HepG2 (cell line): ENCODE measurements at regions not wholly inside any gene's neighbourhood (a gene's known extent, or its start where the extent isn't known, plus 50 kb on each side); places are given as distances from the start of the nearest gene placed in this dataset.

ENCODE experiments used
- ATAC-seq: fragments of 200-7000 bp; cut with Tn5 transposase; 3 replicates; pipeline ENCODE4 v1.9.1; 2020; ENCODE audit warnings: mild to moderate bottlenecking, moderate library complexity
- BruUV-seq: library from RNA; stranded (reverse); fragments of 400-500 nt; replicated peaks from 2 replicates; lab custom pipeline; 2021; lab: Mats Ljungman, UMichigan
- CTCF ChIA-PET: fragments of 300-600 bp; formaldehyde crosslinking; extraction: SDS; loops from one replicate; lab custom pipeline; 2021; ENCODE audit warnings: low total read pairs, inconsistent platforms, low intra/inter-chr PET ratio; lab: Yijun Ruan, JAX
- POLR2A ChIA-PET: fragments of 350-600 bp; sonication (Branson Sonifier 250); formaldehyde crosslinking; loops from one replicate; lab custom pipeline; 2020; ENCODE audit warnings: antibody characterized with exemption, inconsistent platforms; lab: Yijun Ruan, JAX
- DNase-seq: peaks from one replicate; pipeline ENCODE4 v3.0.0-alpha.2; 2015; ENCODE audit warnings: low spot score
- FAIRE-seq: peaks from 3 replicates; lab custom pipeline; 2011; peaks lifted over from hg19 to GRCh38; lab: Jason Lieb, UNC
- H2AFZ ChIP-seq: one replicate; pipeline ENCODE4 v1.6.1; 2011; ENCODE audit warnings: low read length, inconsistent platforms
- H3K27ac ChIP-seq: fragments of 300-600 bp; 3 replicates; pipeline ENCODE4 v1.8.0; 2011; ENCODE audit warnings: mixed run types, mild to moderate bottlenecking, mixed read lengths, low read length, inconsistent platforms; ENCODE audit not compliant: insufficient read depth; ENCODE audit errors: extremely low read length
- H3K27me3 ChIP-seq, 2 experiments: fragments of 200-600 bp in 1 of 2; 2 replicates in 1 of 2; 3 replicates in 1 of 2; pipeline versions ENCODE4 v1.6.0 to v1.8.0; 2011; ENCODE audit warnings: low read length in 2 of 2, mild to moderate bottlenecking in 2 of 2, moderate library complexity in 2 of 2, inconsistent platforms in 1 of 2; ENCODE audit not compliant: insufficient read depth in 2 of 2, control insufficient read depth in 1 of 2
- H3K36me3 ChIP-seq, 2 experiments: fragments of 200-600 bp in 1 of 2; replicated peaks in 1 of 2; 2 replicates in 1 of 2; 3 replicates in 1 of 2; pipeline versions ENCODE4 v1.5.1 to v1.8.0; 2011; ENCODE audit warnings: low read length in 2 of 2, inconsistent platforms in 1 of 2; ENCODE audit not compliant: insufficient read depth in 2 of 2, control insufficient read depth in 1 of 2
- H3K4me1 ChIP-seq: 2 replicates; pipeline ENCODE4 v1.5.1; 2012; ENCODE audit warnings: low read length, inconsistent platforms; ENCODE audit not compliant: insufficient read depth
- H3K4me2 ChIP-seq: 2 replicates; pipeline ENCODE4 v1.6.0; 2011; ENCODE audit warnings: low read depth, low read length, inconsistent platforms
- H3K4me3 ChIP-seq, 3 experiments: fragments of 200-600 bp in 1 of 3; sonication (generic), shearing (Covaris generic) in 1 of 3; replicated peaks in 1 of 3; 2 replicates each; pipeline ENCODE4 v1.5.1; 2011 to 2016; ENCODE audit warnings: low read length in 3 of 3, inconsistent platforms in 2 of 3, low read depth in 2 of 3, mild to moderate bottlenecking in 2 of 3, control low read depth in 1 of 3, mixed read lengths in 1 of 3; ENCODE audit not compliant: insufficient read depth in 1 of 3
- H3K79me2 ChIP-seq: one replicate; pipeline ENCODE4 v1.6.1; 2011; ENCODE audit warnings: low read length, inconsistent platforms; ENCODE audit not compliant: insufficient read depth
- H3K9ac ChIP-seq: 2 replicates; pipeline ENCODE4 v1.6.0; 2011; ENCODE audit warnings: mild to moderate bottlenecking, low read depth, low read length, inconsistent platforms; ENCODE audit not compliant: insufficient read depth
- H3K9me3 ChIP-seq: 2 replicates; pipeline ENCODE4 v1.5.1; 2012; ENCODE audit warnings: mild to moderate bottlenecking, low read length
- H4K20me1 ChIP-seq: 2 replicates; pipeline ENCODE4 v1.6.0; 2011; ENCODE audit warnings: inconsistent platforms, mild to moderate bottlenecking, low read length, moderate library complexity; ENCODE audit not compliant: insufficient read depth
- ARNTL ChIP-seq: sonication (generic); formaldehyde crosslinking; IDR thresholded peaks from 2 replicates; pipeline ENCODE4 v1.4.0; 2020; ENCODE audit warnings: mild to moderate bottlenecking, missing genetic modification reagents
- HNF1B ChIP-seq: sonication (generic); formaldehyde crosslinking; IDR thresholded peaks from 2 replicates; pipeline ENCODE4 v1.5.1; 2020; ENCODE audit warnings: mild to moderate bottlenecking, moderate library complexity, missing genetic modification reagents
- LCORL ChIP-seq, 2 experiments: fragments of 450-650 bp in 1 of 2; sonication (generic) in 1 of 2; formaldehyde crosslinking in 1 of 2; IDR thresholded peaks; 2 replicates each; pipeline versions ENCODE4 v1.5.0 to v1.6.1; 2017 to 2020; ENCODE audit warnings: antibody characterized with exemption in 1 of 2, missing genetic modification reagents in 1 of 2
- NCOA5 ChIP-seq: sonication (generic); formaldehyde crosslinking; IDR thresholded peaks from 2 replicates; pipeline ENCODE4 v1.4.0; 2020; ENCODE audit warnings: missing genetic modification reagents
- RBM22 ChIP-seq: fragments of 200-400 bp; formaldehyde crosslinking; optimal IDR thresholded peaks from 2 replicates; pipeline ENCODE3; 2017; ENCODE audit warnings: mild to moderate bottlenecking, low read length, moderate library complexity
- RXRA ChIP-seq: sonication (generic); formaldehyde crosslinking; IDR thresholded peaks from 2 replicates; pipeline ENCODE4 v1.5.1; 2020; ENCODE audit warnings: missing genetic modification reagents
- SNAPC2 ChIP-seq: sonication (generic); formaldehyde crosslinking; IDR thresholded peaks from 2 replicates; pipeline ENCODE4 v1.8.1; 2022; ENCODE audit warnings: mild to moderate bottlenecking, missing genetic modification reagents
- TEAD3 ChIP-seq: optimal IDR thresholded peaks from 2 replicates; pipeline ENCODE3; 2016; ENCODE audit warnings: borderline replicate concordance
- ZBTB7B ChIP-seq: sonication (generic); formaldehyde crosslinking; IDR thresholded peaks from 2 replicates; pipeline ENCODE4 v1.4.0; 2020; ENCODE audit warnings: missing genetic modification reagents
- WGBS: methylation state at CpG from one replicate; pipeline ENCODE4 v1.1.6; 2017; ENCODE audit warnings: low lambda C conversion rate; 5-methylcytosine and 5-hydroxymethylcytosine counted together
- in situ Hi-C: cut with HindIII; loops from 2 replicates; pipeline ENCODE4 v1.10.0; 2017; ENCODE audit warnings: low pct_unique_long_range_greater_than_20kb; ENCODE audit not compliant: extremely low pct_ligation_motif_present
- intact Hi-C: fragments of 100-400 bp; cut with micrococcal nuclease; formaldehyde crosslinking; loops from one replicate; pipeline ENCODE4 v1.10.0; 2022; ENCODE audit not compliant: unreplicated experiment
- TF ChIP-seq, protein P1 (sequence below): sonication (generic); formaldehyde crosslinking; IDR thresholded peaks from 2 replicates; pipeline ENCODE4 v1.4.0; 2020; ENCODE audit warnings: missing genetic modification reagents

- no peak for TF ChIP-seq HNF1B (CRISPR knock-in tag)
- TF ChIP-seq ZBTB7B (CRISPR knock-in tag): no peak
Measured at GRCh38 chr16:72649254-72649944, 398.5 kb downstream of the ZFHX3 start (continued).

DNA sequence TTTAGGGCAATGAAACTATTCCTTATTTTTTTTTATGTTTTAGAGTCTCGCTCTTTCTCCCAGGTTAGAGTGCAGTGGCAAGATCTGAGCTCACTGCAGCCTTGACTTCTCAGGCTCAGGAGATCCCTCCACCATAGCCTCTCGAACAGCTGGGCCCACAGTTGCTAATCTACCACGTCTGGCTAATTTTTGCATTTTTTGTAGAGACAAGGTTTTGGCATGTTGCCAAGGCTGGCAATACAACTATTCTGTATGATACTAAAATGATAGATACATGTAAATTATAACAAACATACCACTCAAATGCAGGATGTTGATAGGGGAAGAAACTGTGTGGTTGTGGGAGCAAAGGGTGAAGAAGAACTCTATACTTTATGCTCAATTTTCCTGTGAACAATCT, 401.3 kb downstream of the ZFHX3 start:
- no peaks in the 10 kb centered on the region for H4K20me1 ChIP-seq
- POLR2A ChIA-PET: no interaction called here
- no peak overlapping the region for H3K4me2 ChIP-seq
- H3K36me3 ChIP-seq: no peaks in the 10 kb centered on the region
- in situ Hi-C loops: no loop called here
- H3K27me3 ChIP-seq: no peaks in the 10 kb centered on the region
- BruUV-seq: no TSS peak
- 99% methylated on average over 3 of the region's 3 CpGs for WGBS
- DNase-seq (no peak), ATAC-seq (no peak), FAIRE-seq (no peak)
- H3K79me2 ChIP-seq: no peaks in the 10 kb centered on the region
- no peak overlapping the region for H3K4me3 ChIP-seq
- H3K4me1 ChIP-seq: no peaks in the 10 kb centered on the region
- CTCF ChIA-PET: no interaction called here
- no peak for TF ChIP-seq RBM22
- TF ChIP-seq TEAD3 (CRISPR knock-in tag): no peak
- no peak for TF ChIP-seq SNAPC2 (CRISPR knock-in tag)
- no peak for TF ChIP-seq NCOA5 (CRISPR knock-in tag)
- TF ChIP-seq LCORL (IDR thresholded peaks at IDR 0.05): peak; percentile 96
- TF ChIP-seq LCORL (CRISPR knock-in tag; IDR thresholded peaks at IDR 0.05): no peak
- TF ChIP-seq, protein P1, sequence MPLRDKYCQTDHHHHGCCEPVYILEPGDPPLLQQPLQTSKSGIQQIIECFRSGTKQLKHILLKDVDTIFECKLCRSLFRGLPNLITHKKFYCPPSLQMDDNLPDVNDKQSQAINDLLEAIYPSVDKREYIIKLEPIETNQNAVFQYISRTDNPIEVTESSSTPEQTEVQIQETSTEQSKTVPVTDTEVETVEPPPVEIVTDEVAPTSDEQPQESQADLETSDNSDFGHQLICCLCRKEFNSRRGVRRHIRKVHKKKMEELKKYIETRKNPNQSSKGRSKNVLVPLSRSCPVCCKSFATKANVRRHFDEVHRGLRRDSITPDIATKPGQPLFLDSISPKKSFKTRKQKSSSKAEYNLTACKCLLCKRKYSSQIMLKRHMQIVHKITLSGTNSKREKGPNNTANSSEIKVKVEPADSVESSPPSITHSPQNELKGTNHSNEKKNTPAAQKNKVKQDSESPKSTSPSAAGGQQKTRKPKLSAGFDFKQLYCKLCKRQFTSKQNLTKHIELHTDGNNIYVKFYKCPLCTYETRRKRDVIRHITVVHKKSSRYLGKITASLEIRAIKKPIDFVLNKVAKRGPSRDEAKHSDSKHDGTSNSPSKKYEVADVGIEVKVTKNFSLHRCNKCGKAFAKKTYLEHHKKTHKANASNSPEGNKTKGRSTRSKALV (CRISPR knock-in tag): no peak
- no peak for TF ChIP-seq RXRA
- TF ChIP-seq ARNTL: no peak
- H3K9ac ChIP-seq: no peak overlapping the region
- intact Hi-C loops: no loop called here
- H3K9me3 ChIP-seq: no peaks in the 10 kb centered on the region
- no peak overlapping the region for H3K27ac ChIP-seq
- no peak overlapping the region for H2AFZ ChIP-seq
